Calu3 (cell line): ENCODE measurements at regions not wholly inside any gene's neighbourhood (a gene's known extent, or its start where the extent isn't known, plus 50 kb on each side); places are given as distances from the start of the nearest gene placed in this dataset.

Experiments used
- BruUV-seq: library from RNA; stranded (reverse); fragments of 400-500 nt; replicated peaks from 2 replicates; lab custom pipeline; 2021; lab: Mats Ljungman, UMichigan
- CTCF ChIA-PET: fragments of 300-600 bp; sonication (Branson Sonifier 250); formaldehyde crosslinking; loops from one replicate; lab custom pipeline; 2022; ENCODE audit warnings: antibody characterized with exemption; lab: Charles Lee
- DNase-seq: peaks from one replicate; pipeline ENCODE4 v3.0.0; 2022
- H3K27ac Mint-ChIP-seq: one replicate; pipeline ENCODE4 v1.8.0; 2022; ENCODE audit warnings: mixed read lengths; ENCODE audit not compliant: unreplicated experiment
- H3K27me3 Mint-ChIP-seq: one replicate; pipeline ENCODE4 v1.8.0; 2022; ENCODE audit warnings: mixed read lengths; ENCODE audit not compliant: unreplicated experiment
- H3K36me3 Mint-ChIP-seq: one replicate; pipeline ENCODE4 v1.8.0; 2022; ENCODE audit warnings: mild to moderate bottlenecking, moderate library complexity, mixed read lengths; ENCODE audit not compliant: insufficient read depth, unreplicated experiment
- H3K4me1 Mint-ChIP-seq: one replicate; pipeline ENCODE4 v1.8.0; 2022; ENCODE audit warnings: mild to moderate bottlenecking, low read depth, mixed read lengths; ENCODE audit not compliant: unreplicated experiment
- H3K4me3 Mint-ChIP-seq: one replicate; pipeline ENCODE4 v1.8.0; 2022; ENCODE audit warnings: mild to moderate bottlenecking, low read depth, moderate library complexity, mixed read lengths; ENCODE audit not compliant: unreplicated experiment
- H3K9me3 Mint-ChIP-seq: one replicate; pipeline ENCODE4 v1.8.0; 2022; ENCODE audit warnings: low read depth, mixed read lengths; ENCODE audit not compliant: unreplicated experiment
- CTCF ChIP-seq: fragments of 200-600 bp; IDR thresholded peaks from one replicate; pipeline ENCODE4 v1.8.0; 2022; ENCODE audit warnings: antibody characterized with exemption; ENCODE audit not compliant: unreplicated experiment
- intact Hi-C: fragments of 100-400 bp; cut with micrococcal nuclease; formaldehyde crosslinking; loops from one replicate; pipeline ENCODE4 v1.10.0; 2022; ENCODE audit not compliant: unreplicated experiment

GRCh38 chr14:27608377-27608776, 1010.5 kb upstream of the NOVA1 start:
- CTCF ChIA-PET = no interaction called here
- Mint-ChIP-seq H3K4me1 (no peaks in the 10 kb centered on the region), H3K36me3 (no peaks in the 10 kb centered on the region), H3K9me3 (peaks cover 2% of the 10 kb centered on the region), H3K4me3 (no peak overlapping the region), H3K27ac (no peak overlapping the region), H3K27me3 (no peaks in the 10 kb centered on the region)
- TF ChIP-seq CTCF = no peak
- DNase-seq = no peak
- intact Hi-C loops = no loop called here
- no TSS peak for BruUV-seq

DNA sequence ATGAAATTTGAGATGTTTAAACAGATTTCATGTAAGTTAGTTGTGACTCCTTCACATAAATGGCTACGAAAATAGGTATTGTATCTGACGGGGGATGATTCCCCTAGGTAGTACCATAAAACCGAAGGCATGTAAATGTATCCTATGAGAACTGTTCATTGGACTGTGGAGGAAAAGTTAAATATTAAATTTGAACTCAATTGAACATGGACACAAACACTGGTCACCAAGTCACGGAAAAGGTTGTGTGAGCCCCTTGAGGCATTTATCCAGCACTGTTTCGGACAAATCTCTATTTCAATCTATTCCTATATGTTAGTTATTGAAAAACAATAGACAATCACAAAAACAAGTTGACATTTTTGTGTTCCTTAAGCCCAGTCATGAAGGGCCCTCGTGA, 1014.3 kb upstream of the NOVA1 start:
- intact Hi-C loops = no loop called here
- H3K27ac Mint-ChIP-seq = no peak overlapping the region
- no peaks in the 10 kb centered on the region for H3K36me3 Mint-ChIP-seq
- H3K4me3 Mint-ChIP-seq = no peak overlapping the region
- CTCF ChIA-PET = no interaction called here
- H3K9me3 Mint-ChIP-seq = peaks cover 2% of the 10 kb centered on the region
- H3K4me1 Mint-ChIP-seq = no peaks in the 10 kb centered on the region
- BruUV-seq = no TSS peak
- no peaks in the 10 kb centered on the region for H3K27me3 Mint-ChIP-seq
- DNase-seq = no peak
- TF ChIP-seq CTCF = no peak

GRCh38 chr14:27613102-27613501, 1015.3 kb upstream of the NOVA1 start:
- Mint-ChIP-seq H3K27me3 (no peaks in the 10 kb centered on the region), H3K27ac (no peak overlapping the region), H3K36me3 (no peaks in the 10 kb centered on the region), H3K9me3 (no peaks in the 10 kb centered on the region), H3K4me3 (no peak overlapping the region), H3K4me1 (no peaks in the 10 kb centered on the region)
- TF ChIP-seq CTCF = no peak
- CTCF ChIA-PET = no interaction called here
- intact Hi-C loops = no loop called here
- no TSS peak for BruUV-seq
- no peak for DNase-seq

- no peak overlapping the region for H3K27ac Mint-ChIP-seq
- H3K4me3 Mint-ChIP-seq = no peak overlapping the region
- no peaks in the 10 kb centered on the region for H3K36me3 Mint-ChIP-seq
- H3K9me3 Mint-ChIP-seq = peaks cover 6% of the 10 kb centered on the region
- no TSS peak for BruUV-seq
- no peaks in the 10 kb centered on the region for H3K27me3 Mint-ChIP-seq
- no peak for DNase-seq
- CTCF ChIA-PET = no interaction called here
- TF ChIP-seq CTCF = no peak
- no peaks in the 10 kb centered on the region for H3K4me1 Mint-ChIP-seq
- intact Hi-C loops = no loop called here
These were observed 1025.9 kb upstream of the NOVA1 start for GRCh38 chr14:27623782-27624181.
